ENCODE measurements at regions not wholly inside any gene's neighbourhood (a gene's known extent, or its start where the extent isn't known, plus 50 kb on each side); places are given as distances from the start of the nearest gene placed in this dataset.

- TF ChIP-seq CTCF (IDR thresholded peaks at IDR 0.05) (no peak), EZH2 (IDR thresholded peaks at IDR 0.05; ENCODE audit: borderline replicate concordance, insufficient read depth, low read depth, low read length, poor library complexity, severe bottlenecking) (no peak)
Measured at GRCh38 chr18:43950062-43950461, 672.8 kb upstream of the SYT4 start.

All from B cell (primary cell).